WERI-Rb-1 (cell line): ENCODE measurements at regions not wholly inside any gene's neighbourhood (a gene's known extent, or its start where the extent isn't known, plus 50 kb on each side); places are given as distances from the start of the nearest gene placed in this dataset.

Source experiments
- DNase-seq: peaks from one replicate; pipeline ENCODE4 v3.0.0-alpha.2; 2020
- H3K27ac ChIP-seq: fragments of 250-450 bp; sonication (Bioruptor Pico); 2 replicates; pipeline ENCODE4 v1.5.1; 2020; ENCODE audit warnings: mild to moderate bottlenecking, moderate library complexity
- H3K27me3 ChIP-seq: fragments of 250-450 bp; sonication (Bioruptor Pico); 2 replicates; pipeline ENCODE4 v1.5.1; 2021; ENCODE audit warnings: mild to moderate bottlenecking, low read depth, moderate library complexity; ENCODE audit not compliant: insufficient read depth, severe bottlenecking
- H3K36me3 ChIP-seq: fragments of 250-450 bp; sonication (Bioruptor Pico); 2 replicates; pipeline ENCODE4 v1.5.1; 2020; ENCODE audit warnings: mild to moderate bottlenecking, moderate library complexity
- H3K4me3 ChIP-seq: 2 replicates; pipeline ENCODE4 v1.5.1; 2011; ENCODE audit warnings: low read depth, mild to moderate bottlenecking, control low read depth, low read length
- H3K9me3 ChIP-seq: fragments of 250-450 bp; sonication (Bioruptor Pico); 2 replicates; pipeline ENCODE4 v1.5.1; 2021; ENCODE audit warnings: mild to moderate bottlenecking, moderate library complexity; ENCODE audit not compliant: severe bottlenecking
- TF ChIP-seq, protein P1 (sequence below): IDR thresholded peaks from 2 replicates; pipeline ENCODE4 v1.5.1; 2011; ENCODE audit warnings: low read depth, mild to moderate bottlenecking, control low read depth, inconsistent platforms, low read length

DNA sequence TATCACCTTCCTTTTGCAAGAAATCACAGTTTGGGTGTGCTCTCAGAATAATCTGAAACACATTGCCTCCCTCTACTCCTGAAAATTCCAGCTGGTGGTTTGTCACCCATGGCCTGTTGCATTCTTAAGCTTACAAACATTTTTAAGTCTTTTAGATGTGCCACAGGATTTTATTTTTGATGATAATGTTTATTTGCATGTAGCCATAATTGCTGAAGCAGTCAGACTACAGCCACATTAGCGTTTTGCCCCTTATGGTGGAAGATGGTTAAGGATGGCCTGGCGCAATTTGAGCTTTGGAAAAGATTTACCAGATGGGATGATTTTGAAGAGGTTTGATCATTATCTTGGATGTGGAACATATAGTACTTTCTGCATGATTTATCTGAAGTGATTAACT, 439.5 kb downstream of the MEIS1 start:
- no peaks in the 10 kb centered on the region for H3K9me3 ChIP-seq
- TF ChIP-seq, protein P1, sequence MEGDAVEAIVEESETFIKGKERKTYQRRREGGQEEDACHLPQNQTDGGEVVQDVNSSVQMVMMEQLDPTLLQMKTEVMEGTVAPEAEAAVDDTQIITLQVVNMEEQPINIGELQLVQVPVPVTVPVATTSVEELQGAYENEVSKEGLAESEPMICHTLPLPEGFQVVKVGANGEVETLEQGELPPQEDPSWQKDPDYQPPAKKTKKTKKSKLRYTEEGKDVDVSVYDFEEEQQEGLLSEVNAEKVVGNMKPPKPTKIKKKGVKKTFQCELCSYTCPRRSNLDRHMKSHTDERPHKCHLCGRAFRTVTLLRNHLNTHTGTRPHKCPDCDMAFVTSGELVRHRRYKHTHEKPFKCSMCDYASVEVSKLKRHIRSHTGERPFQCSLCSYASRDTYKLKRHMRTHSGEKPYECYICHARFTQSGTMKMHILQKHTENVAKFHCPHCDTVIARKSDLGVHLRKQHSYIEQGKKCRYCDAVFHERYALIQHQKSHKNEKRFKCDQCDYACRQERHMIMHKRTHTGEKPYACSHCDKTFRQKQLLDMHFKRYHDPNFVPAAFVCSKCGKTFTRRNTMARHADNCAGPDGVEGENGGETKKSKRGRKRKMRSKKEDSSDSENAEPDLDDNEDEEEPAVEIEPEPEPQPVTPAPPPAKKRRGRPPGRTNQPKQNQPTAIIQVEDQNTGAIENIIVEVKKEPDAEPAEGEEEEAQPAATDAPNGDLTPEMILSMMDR: no peak
- H3K27me3 ChIP-seq: peaks cover 24% of the 10 kb centered on the region
- H3K4me3 ChIP-seq: no peak overlapping the region
- no peaks in the 10 kb centered on the region for H3K36me3 ChIP-seq
- DNase-seq: no peak
- no peak overlapping the region for H3K27ac ChIP-seq

- TF ChIP-seq, protein P1: no peak
Measured at GRCh38 chr2:66875941-66876462, 441.1 kb downstream of the MEIS1 start.

GRCh38 chr2:66885775-66886383, 451.0 kb downstream of the MEIS1 start:
- peaks cover 32% of the 10 kb centered on the region for H3K27me3 ChIP-seq
- H3K9me3 ChIP-seq: peaks cover 6% of the 10 kb centered on the region
- no peak overlapping the region for H3K4me3 ChIP-seq
- no peaks in the 10 kb centered on the region for H3K36me3 ChIP-seq
- H3K27ac ChIP-seq: no peak overlapping the region
- TF ChIP-seq, protein P1: no peak
- DNase-seq: no peak

More at GRCh38 chr2:66875941-66876462, 441.1 kb downstream of the MEIS1 start:
- H3K4me3 ChIP-seq: no peak overlapping the region
- H3K9me3 ChIP-seq: peaks cover 6% of the 10 kb centered on the region
- no peak overlapping the region for H3K27ac ChIP-seq
- DNase-seq: no peak
- H3K27me3 ChIP-seq: peaks cover 27% of the 10 kb centered on the region
- H3K36me3 ChIP-seq: no peaks in the 10 kb centered on the region

- DNase-seq: no peak
- H3K9me3 ChIP-seq: peaks cover 6% of the 10 kb centered on the region
- no peak overlapping the region for H3K4me3 ChIP-seq
- no peak overlapping the region for H3K27ac ChIP-seq
- TF ChIP-seq, protein P1: no peak
- peaks cover 38% of the 10 kb centered on the region for H3K27me3 ChIP-seq
- no peaks in the 10 kb centered on the region for H3K36me3 ChIP-seq
Measured at GRCh38 chr2:66888246-66888645, 453.3 kb downstream of the MEIS1 start.

DNA sequence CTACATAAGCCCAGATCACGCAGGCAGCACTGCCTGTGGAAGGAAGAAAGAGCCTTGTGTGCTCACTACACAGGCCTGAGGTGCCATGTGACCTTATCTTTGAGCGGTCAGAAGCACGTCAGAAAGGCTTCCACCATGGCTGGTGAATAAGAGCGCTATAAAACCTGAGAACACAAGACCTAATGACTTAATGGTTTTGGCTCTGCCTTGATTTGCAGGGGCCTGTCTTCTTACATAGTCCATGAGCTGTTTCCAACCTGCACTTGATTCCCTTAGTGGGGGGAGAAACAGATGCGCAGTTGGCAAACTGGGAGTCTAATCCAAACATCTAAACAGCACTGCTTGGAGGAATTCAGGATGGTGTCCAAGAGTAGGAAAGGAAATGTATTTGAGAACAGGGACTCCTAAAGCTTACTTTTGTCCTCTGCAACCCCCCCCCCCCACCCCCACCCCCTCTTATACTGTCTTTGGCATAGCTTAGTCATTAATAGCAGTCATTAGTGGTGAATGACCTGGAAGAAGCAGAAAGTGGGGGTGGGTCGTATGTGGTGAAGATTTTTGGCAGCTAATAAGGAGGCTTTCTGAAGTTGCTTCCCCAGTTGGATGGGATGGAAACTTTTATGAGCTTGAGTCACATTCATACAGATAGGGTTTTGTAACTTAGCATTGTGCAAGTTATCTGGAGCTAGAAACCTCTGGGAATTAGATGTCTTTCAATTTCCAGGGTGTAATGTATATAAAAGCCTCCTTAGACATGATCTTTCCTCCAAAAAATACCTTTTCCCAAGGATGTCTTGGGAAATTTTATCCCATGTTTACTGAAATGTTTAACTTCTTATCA, 454.1 kb downstream of the MEIS1 start:
- Histone ChIP-seq H3K9me3 (peaks cover 6% of the 10 kb centered on the region), H3K27ac (no peak overlapping the region), H3K4me3 (no peak overlapping the region), H3K27me3 (peaks cover 37% of the 10 kb centered on the region), H3K36me3 (no peaks in the 10 kb centered on the region)
- TF ChIP-seq, protein P1: no peak
- no peak for DNase-seq
